ENCODE measurements at regions not wholly inside any gene's neighbourhood (a gene's known extent, or its start where the extent isn't known, plus 50 kb on each side); places are given as distances from the start of the nearest gene placed in this dataset.
"Not testable (repeated sequence)": the region's sequence is repeated elsewhere in the genome, so short reads cannot be mapped to it uniquely, and the experiment has no call there.

DNA sequence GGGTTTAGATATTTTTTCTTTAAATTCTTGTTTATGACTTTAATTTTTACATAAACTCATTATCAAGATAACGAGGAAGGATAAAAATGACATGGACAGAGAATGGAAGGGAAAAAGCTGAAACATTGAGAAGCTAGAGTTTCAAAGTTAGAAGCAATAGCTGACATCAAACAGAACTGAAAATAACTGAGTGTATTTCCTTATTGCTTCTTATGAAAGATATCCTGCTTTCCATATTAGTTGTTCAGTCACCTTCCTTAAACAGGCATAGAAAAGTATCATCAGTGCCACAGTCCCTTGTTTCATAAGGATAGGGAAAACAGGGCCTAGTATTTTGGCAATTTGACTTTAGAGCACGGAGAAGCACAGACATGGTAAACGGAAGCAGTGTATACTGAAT lies 460.5 kb upstream of the GHITM start:
- DNase-seq = no peak

DNA sequence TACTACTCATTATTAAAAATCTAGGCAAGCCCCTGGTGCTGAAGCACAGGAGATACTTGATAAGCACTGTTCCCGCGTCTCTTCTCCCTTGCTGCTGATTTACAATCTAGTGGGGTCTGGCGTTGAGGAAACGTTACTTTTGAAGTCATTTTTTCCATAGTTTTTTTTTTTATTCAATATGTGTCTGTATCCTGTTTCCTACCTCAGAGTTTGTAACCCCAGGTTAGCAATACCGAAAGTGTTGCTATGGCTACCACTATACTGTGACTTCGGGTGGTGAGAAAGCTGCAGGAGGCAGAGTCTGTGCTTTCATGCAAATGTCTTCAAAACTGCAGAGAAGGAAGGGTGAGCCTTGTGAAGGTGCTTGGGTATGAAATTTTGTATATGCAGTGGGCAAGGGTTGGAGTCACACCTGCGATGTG lies 458.8 kb upstream of the GHITM start:
- no peak for DNase-seq

DNA sequence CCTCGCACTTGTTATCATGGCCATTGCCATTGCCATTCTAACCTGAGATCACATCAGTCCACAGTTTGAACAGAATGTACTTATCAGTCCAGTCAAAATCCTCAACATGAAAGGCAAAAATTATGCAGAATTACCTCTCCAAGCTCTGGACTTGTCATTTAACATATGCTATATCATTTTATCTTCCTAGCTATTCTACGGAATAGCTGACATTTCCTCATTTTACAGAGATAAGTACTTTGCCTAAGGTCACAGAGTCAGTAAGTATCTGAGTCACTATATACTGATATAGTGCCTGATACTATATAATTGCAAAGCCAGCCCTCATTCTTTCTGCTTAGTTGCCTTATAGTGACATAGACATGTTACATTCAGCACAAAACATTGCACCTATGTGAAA lies 456.9 kb upstream of the GHITM start:
- no peak for DNase-seq

DNA sequence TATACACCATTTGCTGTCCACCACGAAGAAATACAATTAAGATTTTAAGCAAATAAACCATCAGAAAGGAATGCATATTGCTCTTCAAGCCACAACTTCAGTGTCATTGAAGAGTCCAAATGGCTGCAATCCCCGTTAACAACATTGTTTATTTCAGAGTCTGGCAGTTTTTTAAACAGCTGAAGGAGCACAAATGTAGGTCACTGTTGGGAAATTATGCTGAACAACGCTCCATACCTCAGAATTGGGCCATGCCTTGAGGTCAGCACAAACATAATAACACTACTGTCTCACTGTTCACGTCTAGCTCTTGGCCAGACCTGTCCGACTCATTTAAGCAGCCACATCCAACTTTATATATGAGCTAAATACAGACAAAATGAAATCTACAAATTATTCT lies 453.9 kb upstream of the GHITM start:
- no peak for DNase-seq

DNA sequence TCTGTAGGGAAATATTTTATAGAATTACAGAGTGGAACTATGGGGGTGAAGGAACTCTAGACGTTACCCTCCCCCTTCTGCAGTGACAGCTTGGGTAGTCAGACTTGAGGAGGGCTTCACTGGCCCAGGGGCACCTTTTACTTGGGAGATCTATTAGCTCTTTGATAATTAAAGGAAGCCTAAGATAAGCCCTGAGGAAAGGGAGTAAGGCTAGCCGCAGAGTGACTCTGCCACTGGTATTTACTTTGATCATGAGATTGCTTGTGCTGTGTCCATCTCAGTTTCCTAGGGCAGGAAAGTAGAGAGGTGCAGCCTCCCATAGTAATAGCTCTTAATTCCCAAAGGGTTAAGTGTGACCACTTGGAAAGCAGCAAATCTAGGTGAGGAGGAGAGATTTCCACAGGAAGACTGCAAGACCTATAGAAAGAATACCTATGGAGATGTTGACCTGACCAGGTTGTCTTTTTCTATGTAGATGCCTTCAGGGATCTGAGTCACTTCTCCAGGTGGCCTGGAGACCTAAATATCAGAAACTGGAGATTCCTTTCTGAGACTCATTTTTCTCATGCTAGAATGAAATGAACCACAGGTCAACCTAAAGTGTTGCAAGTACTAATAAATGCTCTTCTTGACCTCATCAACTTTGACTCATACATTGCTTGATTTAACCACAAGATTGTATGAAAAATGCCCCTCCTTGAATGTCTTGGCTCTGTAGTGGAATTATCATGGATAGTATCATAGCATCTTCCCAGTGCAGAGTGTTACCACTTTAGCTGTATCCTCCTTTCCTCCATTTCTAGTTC lies 447.3 kb upstream of the GHITM start:
- DNase-seq = no peak

DNA sequence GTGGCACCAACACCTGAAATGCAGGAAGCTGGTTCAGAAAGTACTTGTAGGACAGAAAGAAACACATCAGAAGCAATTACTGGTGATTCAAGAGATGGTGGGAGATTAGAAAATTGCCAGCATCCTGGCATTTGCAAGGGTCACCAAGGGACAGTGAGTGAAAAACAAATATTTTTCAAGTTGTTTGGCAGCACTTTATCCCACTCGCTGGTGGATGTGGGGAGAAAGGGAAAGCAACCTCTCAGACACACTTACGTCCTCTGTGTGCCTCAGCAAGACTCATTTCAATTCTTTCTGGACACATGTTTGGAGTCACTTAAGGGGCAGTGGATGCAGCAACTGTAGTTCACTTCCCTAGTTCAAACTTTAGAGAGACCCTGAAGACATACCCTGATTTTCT lies 440.4 kb upstream of the GHITM start:
- DNase-seq = no peak

DNA sequence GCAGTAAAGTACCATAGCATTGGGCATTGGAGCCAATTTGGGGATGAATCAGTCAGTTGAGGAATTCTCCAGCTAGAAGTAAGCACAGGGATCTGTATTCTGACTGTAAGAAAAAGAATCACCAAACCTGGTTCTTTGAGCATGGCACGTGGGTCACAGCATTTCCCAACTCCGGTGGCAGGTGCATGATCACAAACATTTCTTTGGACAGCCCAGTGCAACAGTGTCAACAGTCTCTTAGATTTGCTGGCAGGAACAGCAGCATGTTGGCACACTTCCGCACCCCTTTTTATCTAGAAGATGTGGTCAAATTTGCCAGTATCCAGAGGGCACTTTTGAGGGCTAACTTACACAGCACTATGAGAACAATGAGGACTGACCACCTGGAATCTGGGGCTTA lies 437.5 kb upstream of the GHITM start:
- DNase-seq = no peak

DNA sequence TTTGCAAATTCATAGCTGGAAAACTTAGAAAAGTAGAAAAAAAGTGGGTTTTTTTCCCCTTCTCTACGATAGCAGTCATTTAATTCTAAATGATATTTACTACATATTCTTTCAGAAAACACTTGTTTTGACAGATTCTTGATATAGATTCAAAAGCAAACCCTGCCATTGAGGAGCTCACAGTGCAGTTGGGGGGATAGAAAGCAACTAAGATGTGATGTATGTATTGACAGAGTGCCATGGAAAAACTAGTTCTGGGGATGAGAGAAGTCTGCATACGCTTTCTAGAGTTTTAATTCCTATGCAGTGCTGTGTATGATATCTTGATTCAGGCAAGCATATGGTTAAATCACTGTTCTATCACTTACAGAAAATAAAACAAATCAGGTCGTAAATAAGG lies 436.6 kb upstream of the GHITM start:
- DNase-seq = no peak

DNA sequence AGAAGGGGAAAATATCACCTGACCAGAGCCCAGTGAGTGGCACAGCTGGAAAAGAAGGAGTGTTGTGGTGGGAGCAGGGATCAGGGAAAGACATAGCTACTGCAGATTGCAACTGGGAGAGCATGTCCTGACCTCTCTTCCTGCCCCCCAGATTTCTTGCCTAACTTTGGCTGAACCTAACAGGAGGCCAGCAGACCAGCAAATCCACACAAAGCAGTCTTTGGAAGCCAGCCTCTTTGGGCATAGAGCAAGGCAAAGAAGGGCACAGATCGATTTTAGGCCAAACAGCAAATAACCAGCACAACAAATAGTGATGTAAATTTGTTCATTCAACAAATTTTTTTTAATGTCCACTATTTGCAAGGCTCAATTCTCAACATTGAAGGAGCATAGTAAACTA lies 433.2 kb upstream of the GHITM start:
- no peak for DNase-seq

DNA sequence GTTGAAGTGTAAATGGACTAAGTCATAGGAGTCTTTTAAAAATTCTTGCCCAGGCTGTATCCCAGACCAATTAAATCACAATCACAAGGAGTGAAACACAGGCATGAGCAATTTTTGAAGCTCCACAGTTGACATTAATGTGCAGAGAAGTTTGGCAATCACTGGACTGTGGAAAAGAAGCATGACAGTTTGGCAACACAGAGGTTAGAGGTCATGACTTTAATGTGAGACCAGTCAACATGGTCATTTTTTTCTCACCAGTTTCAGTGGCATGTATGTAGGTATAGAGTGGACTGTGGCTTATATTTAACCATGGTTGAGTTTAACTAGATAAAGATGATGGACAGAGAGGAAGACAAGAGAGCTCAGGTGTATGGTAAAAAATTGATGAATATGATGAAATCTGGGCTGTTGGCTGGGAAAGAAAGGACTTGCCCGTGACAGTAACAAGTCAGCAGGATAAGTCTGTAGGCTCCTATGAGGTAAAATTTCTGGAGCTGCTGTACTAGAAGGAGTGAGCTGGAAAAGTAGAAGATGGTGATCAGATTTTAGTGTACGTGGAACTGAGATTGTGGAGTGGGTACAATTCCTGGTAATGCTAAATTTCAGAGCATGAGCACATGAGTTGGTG lies 432.2 kb upstream of the GHITM start:
- no peak for DNase-seq

DNA sequence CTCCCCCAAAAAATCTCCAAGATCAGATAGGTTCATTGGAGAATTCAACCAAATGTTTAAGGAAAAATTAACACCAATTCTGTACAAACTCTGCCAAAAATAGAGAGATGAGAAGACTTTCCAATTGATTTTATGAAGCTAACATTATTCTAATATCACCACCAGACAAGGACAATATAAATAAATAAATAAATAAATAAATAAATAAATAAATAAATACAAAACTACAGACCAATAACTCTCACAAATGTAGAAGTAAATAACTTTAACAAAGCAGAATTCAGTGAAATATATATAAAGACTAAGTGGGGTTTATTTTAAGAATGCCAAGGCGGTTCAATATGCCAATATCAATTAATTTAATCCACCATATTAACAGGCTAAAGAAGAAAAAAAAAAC lies 425.9 kb upstream of the GHITM start:
- DNase-seq = no peak

DNA sequence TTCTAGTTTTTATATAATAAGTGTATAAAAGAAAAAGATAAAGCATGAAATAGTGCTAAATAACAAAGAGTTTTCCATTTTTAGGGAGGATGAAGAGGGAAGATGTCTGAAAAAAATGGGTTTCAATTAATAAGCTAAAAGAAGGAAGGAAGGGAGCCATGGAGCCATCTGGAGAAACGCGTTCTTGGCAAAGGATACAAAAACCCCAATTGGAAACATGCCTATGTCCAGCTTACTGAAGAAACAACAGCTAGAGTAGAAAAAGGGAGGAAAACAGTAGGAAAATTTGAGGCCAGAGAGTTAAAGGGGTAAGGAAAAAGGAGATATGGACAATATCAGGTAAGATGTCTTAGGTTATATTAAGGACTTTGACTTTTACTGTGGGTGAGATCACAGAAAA lies 416.2 kb upstream of the GHITM start:
- no peak for DNase-seq

DNA sequence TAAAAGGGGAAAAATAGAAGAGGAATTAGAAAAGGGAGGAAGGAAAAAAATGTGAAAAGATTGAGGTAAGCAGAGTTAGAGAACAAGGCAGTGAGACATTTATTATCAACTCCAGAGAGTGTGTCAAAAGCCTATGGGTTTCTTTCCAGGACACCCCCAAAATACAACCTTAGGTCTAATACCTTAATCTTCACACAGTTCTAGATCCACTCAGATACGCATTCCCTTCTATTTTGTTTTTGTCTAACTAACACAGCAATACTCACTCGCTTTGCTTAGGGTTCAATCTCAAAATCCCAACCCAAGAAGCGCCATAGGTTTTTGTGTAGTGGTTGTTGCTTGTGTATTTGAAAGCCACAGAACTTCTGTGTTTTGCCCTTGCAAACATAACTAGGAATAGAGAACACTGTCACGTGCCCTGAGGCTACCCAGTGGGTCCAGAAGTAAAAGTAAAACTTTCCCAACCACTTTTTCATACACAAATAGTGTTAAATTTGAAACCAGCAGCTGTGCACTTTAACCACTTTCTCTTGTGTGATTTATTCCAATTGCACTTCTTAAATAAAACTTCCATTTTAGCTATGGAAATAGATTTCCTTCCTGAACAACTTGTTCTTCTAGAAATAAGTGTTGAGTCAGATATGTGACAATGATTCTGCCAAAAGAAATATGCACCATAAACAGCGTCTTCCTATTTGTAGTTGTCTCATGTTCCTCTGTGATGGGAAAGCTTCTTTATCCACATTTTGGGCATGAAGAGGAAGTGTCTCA lies 414.7 kb upstream of the GHITM start:
- no peak for DNase-seq

DNA sequence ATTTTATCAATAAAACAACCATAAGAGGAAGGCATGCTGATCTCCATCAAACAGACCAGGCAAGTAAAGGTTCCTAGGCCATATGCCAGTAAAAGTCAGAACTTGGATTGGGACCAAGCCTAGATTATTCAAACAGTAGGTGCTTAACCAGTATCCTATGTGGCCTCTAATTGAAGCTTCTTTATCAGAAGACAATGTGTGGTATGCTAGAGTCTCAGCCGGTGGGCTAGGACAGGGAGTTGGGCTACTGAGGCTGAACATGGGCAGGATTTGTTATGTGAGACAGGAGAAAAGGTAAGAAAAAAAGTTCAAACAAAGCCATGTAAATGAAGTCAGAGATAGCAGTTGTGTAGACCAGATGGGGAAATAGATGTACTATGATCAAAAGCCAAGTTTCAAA lies 413.7 kb upstream of the GHITM start:
- no peak for DNase-seq

DNA sequence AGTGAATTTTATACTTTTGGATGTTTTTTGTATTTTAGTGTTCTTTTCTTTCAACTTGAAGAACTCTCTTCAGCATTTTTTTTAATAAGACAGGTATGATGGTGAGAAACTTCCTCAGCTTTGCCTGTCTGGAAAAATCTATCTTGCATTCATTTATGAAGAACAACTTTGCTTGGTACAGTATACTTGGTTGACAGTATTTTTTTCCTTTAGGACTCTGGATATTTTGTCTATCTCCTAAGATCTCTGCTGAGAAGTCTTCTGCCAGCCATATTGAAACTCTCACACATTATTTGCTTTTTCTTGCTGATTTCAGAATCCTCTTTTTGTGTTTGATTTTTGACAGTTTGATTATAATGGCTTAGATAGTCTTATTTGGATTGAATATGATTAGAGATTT lies 405.0 kb upstream of the GHITM start:
- no peak for DNase-seq

DNA sequence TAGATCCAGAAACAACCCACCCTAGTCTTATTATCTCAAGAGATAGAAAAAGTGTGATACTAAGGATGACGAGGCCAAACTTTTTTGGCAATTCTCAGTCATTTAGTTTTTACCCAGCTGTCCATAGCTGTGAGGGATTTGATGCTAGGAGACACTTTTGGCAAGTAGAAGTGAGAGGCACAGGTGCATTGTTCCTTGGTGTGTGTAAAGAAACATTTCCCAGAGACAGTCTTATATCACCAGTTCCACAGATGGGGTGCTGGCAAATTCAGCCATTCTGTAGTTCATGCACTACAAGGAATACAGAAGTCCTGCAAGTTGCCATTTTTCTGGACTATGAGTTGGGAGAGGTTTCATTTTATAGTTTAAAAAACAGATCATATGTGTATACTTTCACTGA lies 403.3 kb upstream of the GHITM start:
- no peak for DNase-seq

DNA sequence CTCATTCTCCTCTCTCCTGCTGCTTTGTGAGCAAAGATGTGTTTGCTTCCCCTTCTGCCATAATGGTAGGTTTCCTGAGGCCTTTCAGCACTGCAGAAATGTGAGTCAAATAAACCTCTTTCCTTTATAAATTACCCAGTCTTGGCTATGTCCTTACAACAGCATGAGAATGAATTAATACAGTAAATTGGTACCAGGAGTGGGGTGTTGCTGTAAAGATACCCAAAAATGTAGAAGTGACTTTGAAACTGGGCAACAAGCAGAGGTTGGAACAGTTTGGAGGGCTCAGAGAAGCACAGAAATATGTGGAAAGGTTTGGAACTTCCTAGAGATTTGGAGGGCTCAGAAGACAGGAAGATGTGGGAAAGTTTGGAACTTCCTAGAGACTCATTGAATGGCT lies 388.7 kb upstream of the GHITM start:
- DNase-seq = no peak

DNA sequence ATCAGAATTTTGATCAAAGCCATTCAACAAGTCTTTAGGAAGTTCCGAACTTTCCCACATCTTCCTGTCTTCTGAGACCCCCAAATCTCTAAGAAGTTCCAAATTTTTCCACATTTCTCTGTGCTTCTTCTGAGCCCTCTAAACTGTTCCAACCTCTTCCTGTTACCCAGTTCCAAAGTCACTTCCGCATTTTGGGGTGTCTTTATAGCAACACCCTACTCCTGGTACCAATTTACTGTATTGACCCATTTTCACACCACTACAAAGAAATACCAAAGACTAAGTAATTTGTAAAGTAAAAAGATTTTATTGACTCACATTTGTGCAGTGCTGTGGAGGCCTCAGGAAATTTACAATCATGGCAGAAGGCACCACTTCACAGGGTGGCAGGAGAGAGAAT lies 385.8 kb upstream of the GHITM start:
- DNase-seq = no peak

DNA sequence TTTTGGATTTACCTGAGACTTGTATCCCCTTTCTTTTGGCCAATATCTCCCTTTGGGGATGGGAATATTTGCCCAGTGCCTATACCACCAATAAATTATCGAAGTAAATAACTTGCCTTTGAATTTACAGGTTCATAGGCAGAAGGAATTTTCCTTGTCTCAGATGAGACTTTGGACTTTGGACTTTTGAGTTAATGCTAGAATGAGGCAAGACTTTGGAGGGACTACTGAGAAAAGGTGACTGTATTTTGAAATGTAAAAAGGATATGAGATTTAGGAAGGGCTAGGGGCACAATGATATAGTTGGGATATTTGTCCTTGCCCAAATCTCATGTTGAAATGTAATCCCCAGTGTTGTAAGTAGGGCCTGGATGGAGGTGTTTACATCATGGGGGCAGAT lies 384.5 kb upstream of the GHITM start:
- no peak for DNase-seq

DNA sequence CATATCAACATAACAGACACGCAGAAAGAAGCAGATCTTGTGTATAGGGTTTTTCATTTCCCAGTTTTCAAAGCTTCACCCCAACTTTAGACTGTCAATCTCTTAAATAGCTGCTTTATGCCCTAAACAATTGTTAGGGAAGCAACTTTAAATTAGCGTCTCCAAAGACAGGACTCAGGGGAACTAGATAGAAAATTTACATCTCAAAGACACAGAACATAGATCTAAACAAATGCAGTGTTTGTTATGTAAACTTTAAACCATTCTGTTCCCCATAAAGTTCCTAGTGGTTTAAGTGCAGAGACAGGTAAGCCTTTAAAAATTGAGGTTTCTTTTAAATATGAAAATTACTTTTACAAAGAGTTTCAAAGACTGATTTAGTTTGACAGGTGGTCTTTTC lies 379.2 kb upstream of the GHITM start:
- no peak for DNase-seq

DNA sequence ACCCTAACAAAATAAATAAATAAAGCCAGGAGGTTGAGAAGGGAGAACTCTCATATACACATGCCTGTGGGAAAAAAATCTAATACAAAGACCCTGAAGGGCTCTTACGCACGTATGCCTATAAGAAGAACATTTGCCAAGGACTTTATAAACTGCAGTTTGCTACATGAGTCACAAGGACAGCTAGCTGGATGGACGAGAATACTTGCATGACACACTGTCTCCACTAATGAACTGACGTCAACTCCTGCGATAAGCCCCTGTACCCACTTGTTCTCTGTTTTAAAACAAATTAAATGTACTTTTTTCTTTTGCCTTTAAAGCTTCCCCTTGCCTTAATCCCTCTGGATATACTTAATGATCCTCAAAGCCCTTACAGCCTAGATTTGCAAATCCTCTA lies 374.6 kb upstream of the GHITM start:
- no peak for DNase-seq

DNA sequence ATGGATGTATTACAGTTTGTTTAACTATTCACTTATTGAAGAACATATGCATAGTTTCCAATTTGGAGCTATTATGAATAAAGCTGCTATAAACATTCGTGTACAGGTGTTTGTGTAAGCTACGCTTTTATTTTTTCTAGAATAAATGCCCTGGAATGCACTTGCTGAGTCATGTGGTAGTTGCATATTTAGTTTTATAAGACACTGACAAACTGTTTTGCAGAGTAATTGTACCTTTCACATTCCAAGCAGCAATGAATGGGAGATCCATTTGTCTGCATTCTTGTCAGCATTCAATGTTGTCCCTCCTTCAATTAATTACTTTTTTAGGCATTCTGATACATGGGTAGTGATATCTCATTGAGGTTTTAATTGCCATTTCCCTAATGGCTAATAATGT lies 373.6 kb upstream of the GHITM start:
- no peak for DNase-seq

DNA sequence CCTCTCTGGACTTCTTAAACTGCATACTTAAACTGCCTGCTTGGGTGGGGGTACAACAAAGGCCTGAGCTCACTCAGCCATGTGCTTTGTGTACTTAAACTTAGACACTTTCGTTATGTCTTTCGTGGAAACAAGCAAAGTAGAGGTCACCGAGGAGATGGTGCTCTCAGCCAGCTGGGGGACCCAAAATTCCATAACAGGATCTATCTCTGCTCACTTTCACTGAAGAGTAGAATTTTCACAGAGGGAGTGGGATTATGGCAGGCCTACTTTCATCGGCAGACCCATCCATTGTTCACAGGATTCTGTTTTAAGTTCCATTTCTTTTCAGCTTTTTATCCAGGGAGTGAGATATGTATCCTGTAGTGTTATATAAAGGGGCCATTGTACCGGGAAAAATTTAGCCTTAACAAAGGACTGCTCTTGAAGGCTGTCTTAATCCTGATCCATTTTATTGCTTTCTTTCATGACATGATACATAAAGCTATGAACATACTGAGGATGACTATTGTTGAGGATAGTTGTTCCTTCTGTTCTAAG lies 370.0 kb upstream of the GHITM start:
- no peak for DNase-seq

DNA sequence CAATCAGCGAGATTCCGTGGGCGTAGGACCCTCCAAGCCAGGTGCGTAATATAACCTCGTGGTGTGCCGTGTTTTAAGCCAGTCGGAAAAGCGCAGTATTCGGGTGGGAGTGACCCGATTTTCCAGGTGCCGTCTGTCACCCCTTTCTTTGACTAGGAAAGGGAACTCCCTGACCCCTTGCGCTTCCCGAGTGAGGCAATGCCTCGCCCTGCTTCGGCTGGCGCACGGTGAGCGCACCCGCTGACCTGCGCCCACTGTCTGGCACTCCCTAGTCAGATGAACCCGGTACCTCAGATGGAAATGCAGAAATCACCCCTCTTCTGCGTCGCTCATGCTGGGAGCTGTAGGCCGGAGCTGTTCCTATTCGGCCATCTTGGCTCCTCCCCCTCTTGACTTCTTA lies 352.6 kb upstream of the GHITM start:
- not testable (repeated sequence) for DNase-seq

Measured in SHP77 treated with DMSO at 0.1 percent for 48 hours (cell line).